Osteocyte (in vitro differentiated cells): ENCODE measurements at regions not wholly inside any gene's neighbourhood (a gene's known extent, or its start where the extent isn't known, plus 50 kb on each side); places are given as distances from the start of the nearest gene placed in this dataset.

ENCODE experiments used
- DNase-seq: peaks from one replicate; pipeline ENCODE4 v3.0.0; 2021; ENCODE audit warnings: mixed read lengths; ENCODE audit not compliant: unreplicated experiment; ENCODE audit errors: extremely low spot score
- H3K27ac Mint-ChIP-seq: one replicate; pipeline ENCODE4 v1.8.0; 2021; ENCODE audit warnings: mild to moderate bottlenecking, mixed read lengths; ENCODE audit not compliant: unreplicated experiment
- H3K27me3 Mint-ChIP-seq: one replicate; pipeline ENCODE4 v1.8.0; 2021; ENCODE audit warnings: mixed read lengths; ENCODE audit not compliant: unreplicated experiment
- H3K36me3 Mint-ChIP-seq: one replicate; pipeline ENCODE4 v1.8.0; 2021; ENCODE audit warnings: mixed read lengths; ENCODE audit not compliant: unreplicated experiment
- H3K4me1 Mint-ChIP-seq: one replicate; pipeline ENCODE4 v1.8.0; 2021; ENCODE audit warnings: mixed read lengths; ENCODE audit not compliant: unreplicated experiment
- H3K4me3 Mint-ChIP-seq: one replicate; pipeline ENCODE4 v1.8.0; 2021; ENCODE audit warnings: mild to moderate bottlenecking, moderate library complexity, mixed read lengths; ENCODE audit not compliant: unreplicated experiment
- H3K9me3 Mint-ChIP-seq: one replicate; pipeline ENCODE4 v1.8.0; 2021; ENCODE audit warnings: mixed read lengths; ENCODE audit not compliant: unreplicated experiment
- CTCF ChIP-seq: fragments of 200-600 bp; sonication (generic); IDR thresholded peaks from 2 replicates; pipeline ENCODE4 v1.5.0; 2021; ENCODE audit warnings: antibody characterized with exemption, mild to moderate bottlenecking, moderate library complexity

DNA sequence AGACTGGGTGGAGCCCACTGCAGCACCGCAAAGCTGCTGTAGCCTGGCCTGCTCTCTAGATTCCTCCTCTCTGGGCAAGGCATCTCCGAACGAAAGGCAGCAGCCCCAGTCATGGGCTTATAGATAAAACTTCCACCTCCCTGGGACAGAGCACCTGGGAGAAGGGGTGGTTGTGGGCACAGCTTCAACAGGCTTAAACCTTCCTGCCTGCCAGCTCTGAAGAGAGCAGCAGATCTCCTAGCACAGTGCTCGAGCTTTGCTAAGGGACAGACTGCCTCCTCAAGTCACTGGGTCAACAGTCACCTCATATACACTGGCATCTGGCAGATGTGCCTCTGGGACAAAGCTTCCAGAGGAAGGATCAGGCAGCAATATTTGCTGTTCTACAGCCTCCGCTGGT is 117.3 kb downstream of the EHF start:
- Mint-ChIP-seq H3K9me3 (peaks cover 25% of the 10 kb centered on the region), H3K4me1 (no peaks in the 10 kb centered on the region), H3K4me3 (no peak overlapping the region), H3K36me3 (peaks cover 35% of the 10 kb centered on the region), H3K27me3 (peaks cover 5% of the 10 kb centered on the region), H3K27ac (no peak overlapping the region)
- DNase-seq: no peak
- TF ChIP-seq CTCF: no peak

DNA sequence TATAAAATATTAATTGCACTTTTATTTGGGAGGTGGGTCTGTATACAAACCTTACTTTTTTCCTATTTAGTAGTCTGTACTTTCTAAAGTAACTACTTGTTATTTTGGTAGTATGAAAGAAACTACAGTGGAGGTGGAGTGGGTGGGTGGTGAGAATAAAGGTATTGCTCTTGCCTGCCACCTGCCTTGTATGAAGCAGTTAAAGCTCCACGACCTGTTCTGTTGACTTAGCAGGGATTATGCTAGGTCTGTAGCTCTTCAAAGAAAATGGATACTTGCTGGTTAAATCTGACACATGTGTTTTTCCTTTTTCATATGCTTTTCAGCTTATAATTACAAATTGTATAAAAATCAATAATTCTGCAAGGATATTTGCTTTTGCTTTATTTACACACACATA is 111.9 kb downstream of the EHF start:
- Mint-ChIP-seq H3K4me3 (no peak overlapping the region), H3K27me3 (no peaks in the 10 kb centered on the region), H3K36me3 (peaks cover 61% of the 10 kb centered on the region), H3K27ac (no peak overlapping the region), H3K4me1 (peaks cover 3% of the 10 kb centered on the region), H3K9me3 (peaks cover 22% of the 10 kb centered on the region)
- TF ChIP-seq CTCF: no peak
- no peak for DNase-seq

- Mint-ChIP-seq H3K9me3 (peaks cover 19% of the 10 kb centered on the region), H3K4me1 (peaks cover 3% of the 10 kb centered on the region), H3K27me3 (no peaks in the 10 kb centered on the region), H3K27ac (no peak overlapping the region), H3K36me3 (peaks cover 52% of the 10 kb centered on the region), H3K4me3 (no peak overlapping the region)
- TF ChIP-seq CTCF: no peak
- no peak for DNase-seq
Measured at GRCh38 chr11:34731603-34732002, 110.7 kb downstream of the EHF start.

- Mint-ChIP-seq H3K27ac (no peak overlapping the region), H3K36me3 (peaks cover 44% of the 10 kb centered on the region), H3K4me1 (peaks cover 3% of the 10 kb centered on the region), H3K9me3 (peaks cover 12% of the 10 kb centered on the region), H3K27me3 (no peaks in the 10 kb centered on the region), H3K4me3 (no peak overlapping the region)
- no peak for DNase-seq
- TF ChIP-seq CTCF: no peak
Measured at GRCh38 chr11:34730544-34731295, 109.8 kb downstream of the EHF start.

GRCh38 chr11:34728609-34729008 is 107.7 kb downstream of the EHF start:
- Mint-ChIP-seq H3K9me3 (peaks cover 22% of the 10 kb centered on the region), H3K36me3 (peaks cover 49% of the 10 kb centered on the region), H3K4me3 (no peak overlapping the region), H3K4me1 (peaks cover 3% of the 10 kb centered on the region), H3K27ac (no peak overlapping the region), H3K27me3 (no peaks in the 10 kb centered on the region)
- TF ChIP-seq CTCF: no peak
- DNase-seq: no peak
